MV-4-11 (cell line): ENCODE measurements at regions not wholly inside any gene's neighbourhood (a gene's known extent, or its start where the extent isn't known, plus 50 kb on each side); places are given as distances from the start of the nearest gene placed in this dataset.
A peak's percentile ranks its signal among the peaks of the same experiment; 100 is the strongest.
"Not testable (repeated sequence)": the region's sequence is repeated elsewhere in the genome, so short reads cannot be mapped to it uniquely, and the experiment has no call there.

Source experiments
- DNase-seq: peaks from one replicate; lab custom pipeline; 2025; lab: John Stamatoyannopoulos, UW

DNA sequence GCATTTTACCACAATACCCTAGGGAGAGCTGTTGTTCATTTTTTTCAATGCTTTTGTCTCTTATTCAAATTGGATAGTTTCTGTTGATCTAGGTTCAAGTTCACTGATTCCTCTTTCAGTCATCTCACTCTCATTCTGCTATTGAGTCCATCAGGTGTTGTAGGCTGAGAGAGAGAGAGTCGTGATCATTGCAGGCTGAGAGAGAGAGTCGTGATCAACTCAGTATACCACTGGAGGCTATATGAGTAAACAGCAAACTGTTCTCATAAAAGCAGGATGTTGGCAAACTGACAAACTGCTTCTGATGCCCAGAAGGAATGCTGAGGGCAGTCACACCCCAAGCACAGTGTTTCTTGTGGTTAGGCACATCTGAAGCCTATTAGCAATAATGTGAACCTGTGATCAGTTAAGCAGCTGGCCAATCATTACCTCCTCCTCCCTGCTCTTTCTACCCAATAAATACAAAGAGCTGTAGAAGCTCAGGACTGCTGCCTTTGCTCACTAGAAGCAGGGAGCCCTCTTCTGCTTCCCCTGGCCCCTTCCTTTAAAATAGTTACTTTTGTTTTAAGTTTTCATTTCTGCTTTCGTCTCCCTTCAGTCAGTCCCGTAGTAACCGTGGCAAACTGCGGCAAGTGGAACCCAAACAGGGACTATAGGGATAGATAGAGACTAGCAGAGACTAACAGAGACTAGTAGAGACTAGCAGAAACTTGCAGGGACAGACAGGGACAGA lies 476.1 kb upstream of the ACO1 start:
- DNase-seq: peak; percentile 48

DNA sequence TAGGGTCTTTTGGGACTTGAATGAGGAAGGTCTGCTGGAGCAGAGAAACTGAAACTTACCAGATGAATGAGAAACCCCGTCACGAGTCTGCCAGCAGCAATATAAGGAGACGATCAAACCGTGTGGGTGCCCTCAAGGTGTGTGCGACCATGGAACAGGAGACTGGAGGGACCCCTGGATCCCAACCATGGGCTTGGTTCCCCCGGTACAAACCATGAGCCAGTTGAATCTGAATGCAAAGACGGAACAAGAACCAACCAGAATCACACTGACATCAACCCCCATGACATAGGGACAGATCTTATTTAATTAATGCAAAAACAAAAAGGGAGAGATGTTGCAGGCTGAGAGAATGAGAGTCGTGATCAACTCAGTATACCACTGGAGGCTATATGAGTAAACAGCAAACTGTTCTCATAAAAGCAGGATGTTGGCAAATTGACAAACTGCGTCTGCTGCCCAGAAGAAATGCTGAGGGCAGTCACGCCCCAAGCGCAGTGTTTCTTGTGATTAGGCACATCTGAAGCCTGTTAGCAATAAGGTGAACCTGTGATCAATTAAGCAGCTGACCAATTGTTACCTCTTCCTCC lies 475.5 kb upstream of the ACO1 start:
- DNase-seq: no peak

DNA sequence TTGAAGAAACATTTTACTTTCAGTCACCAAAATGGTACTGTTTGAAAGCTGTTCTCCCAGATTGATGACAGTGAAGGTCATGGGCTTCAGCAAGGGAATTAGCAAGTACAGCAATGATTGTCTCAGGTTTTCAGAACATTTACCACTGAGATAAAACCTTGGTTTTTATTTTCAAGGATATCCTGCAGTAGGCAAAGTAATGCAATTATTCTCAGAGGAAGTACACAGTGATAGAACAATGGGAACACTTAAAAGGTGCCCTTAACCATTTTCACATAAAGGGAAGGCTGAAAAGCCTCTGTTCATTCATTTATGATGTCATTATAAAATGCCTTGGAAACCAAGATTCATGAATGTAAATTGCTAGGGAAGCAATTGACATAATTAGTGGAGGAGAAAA lies 471.8 kb upstream of the ACO1 start:
- DNase-seq: no peak

DNA sequence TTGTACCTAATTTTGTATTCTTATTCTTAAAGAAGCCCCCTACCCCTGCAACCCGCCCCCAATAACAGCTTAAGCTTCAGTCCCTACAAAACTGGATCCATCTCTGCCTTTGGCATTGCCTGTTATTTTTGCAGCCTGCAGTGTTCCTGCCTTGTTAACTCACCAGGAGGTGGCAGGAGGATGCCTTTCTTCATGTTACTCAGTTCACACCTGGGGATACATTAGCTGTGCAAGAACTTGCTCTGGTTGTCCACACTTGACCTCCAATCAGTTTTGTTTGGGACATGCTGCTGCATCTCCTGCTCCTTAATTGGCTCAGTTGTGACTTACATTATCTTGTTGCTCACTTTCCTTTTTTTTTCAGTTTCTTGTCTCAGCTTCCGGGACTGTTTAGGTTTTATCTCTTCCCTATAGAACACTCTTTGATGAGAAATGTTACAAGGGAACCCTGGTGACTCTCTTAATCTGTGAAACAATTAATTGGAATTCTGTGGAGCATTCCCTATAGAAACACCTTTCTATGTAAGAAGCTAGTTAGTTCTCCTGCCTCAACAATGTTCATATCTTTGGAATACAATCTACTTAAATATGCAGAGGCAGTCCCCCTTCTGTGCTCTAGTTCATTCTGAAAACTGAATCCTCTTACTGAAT lies 467.7 kb upstream of the ACO1 start:
- DNase-seq: no peak

DNA sequence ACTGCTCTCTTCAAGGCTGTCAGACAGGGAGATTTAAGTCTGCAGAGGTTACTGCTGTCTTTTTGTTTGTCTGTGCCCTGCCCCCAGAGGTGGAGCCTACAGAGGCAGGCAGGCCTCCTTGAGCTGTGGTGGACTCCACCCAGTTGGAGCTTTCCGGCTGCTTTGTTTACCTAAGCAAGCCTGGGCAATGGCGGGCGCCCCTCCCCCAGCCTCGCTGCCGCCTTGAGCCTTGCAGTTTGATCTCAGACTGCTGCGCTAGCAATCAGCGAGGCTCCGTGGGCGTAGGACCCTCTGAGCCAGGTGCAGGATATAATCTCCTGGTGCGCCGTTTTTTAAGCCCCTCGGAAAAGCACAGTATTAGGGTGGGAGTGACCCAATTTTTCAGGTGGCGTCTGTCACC lies 446.7 kb upstream of the ACO1 start:
- not testable (repeated sequence) for DNase-seq

DNA sequence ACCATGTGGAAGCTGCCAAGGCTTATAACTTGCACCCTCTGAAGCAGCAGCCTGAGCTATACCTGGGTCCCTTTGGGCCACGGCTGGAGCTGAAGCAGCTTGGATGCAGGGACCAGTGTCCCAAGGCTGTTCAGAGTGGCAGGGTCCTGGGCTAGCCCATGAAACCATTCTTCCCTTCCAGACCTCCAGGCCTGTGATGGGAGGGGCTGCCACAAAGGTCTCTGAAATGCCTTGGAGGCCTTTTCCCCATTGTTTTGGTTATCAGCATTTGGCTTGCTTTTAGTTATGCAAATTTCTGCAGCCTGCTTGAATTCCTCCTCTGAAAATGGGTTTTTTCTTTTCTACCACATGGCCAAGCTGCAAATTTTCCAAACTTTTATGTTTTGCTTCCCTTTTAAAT lies 433.7 kb upstream of the ACO1 start:
- no peak for DNase-seq

DNA sequence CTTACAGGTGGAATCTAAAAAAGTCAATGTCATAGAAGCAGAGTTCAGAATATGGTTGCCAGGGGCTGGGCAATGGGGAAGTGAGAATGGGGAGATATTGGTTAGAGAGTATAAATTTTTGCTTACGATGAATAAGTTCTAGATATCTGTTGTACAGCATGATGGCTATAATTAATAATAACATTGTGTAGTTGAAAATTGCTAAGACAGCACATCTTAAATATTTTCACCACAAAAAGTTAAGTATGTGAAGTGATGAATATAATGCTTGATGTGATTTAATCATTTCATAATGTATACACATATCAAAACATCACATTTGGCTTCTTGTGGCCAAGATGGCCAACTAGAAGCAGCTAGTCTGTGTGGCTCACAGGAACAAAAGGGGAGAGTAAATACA lies 425.9 kb upstream of the ACO1 start:
- DNase-seq: no peak

DNA sequence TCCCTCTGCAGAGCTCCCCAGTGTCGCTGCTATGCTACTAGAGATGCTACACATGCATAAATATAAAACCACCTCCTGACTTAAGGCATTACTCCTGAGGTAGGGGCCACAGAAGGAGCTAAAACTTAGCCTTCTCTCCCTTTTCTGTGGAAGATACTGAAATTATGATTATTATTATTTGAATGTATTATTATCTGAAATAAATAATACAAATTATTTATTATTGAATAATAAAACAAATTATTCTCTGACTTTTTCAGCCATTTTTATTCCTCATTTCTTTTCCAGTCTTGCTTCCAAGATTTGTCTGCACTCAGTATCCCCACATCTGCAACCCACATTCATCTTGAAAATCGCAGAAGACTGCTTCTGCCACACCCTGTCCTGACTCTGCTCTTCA lies 414.9 kb upstream of the ACO1 start:
- DNase-seq: no peak

DNA sequence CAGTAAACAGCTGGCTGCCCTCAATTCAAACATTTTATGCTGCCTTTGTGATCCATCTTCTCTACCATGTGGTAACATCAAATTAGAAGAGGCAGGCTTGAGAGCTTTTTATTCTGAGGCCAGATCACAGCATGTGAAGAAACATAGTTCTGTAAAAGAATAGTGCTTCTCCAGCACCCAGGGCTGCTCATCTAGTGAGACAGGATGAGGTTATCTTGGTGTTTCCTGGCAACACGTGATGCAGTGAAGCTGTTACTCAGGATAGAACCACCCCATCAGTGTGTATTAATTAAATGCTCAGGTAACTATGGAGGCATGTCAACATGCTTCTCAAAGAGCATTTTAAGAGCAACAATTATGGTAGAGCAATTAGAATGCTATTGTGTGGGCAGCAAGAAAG lies 400.5 kb upstream of the ACO1 start:
- no peak for DNase-seq

DNA sequence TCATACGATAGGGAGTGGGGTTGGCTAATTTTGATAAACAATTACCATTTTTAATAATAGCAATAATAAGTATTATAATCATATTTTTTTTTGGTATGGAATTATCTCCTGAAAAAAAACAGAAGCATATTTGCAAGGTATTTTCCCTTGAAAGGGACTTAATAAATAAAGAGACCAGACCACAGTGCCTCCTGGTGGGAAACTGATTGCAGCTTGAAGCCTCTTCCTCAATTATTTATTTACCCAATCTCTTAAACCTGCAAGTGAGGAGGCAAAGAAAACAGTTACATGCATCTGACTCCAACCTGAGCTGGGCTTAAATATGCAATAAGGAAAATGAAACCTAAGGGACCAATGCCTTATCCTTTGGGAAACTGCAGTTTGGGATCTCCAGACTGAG lies 388.1 kb upstream of the ACO1 start:
- no peak for DNase-seq

DNA sequence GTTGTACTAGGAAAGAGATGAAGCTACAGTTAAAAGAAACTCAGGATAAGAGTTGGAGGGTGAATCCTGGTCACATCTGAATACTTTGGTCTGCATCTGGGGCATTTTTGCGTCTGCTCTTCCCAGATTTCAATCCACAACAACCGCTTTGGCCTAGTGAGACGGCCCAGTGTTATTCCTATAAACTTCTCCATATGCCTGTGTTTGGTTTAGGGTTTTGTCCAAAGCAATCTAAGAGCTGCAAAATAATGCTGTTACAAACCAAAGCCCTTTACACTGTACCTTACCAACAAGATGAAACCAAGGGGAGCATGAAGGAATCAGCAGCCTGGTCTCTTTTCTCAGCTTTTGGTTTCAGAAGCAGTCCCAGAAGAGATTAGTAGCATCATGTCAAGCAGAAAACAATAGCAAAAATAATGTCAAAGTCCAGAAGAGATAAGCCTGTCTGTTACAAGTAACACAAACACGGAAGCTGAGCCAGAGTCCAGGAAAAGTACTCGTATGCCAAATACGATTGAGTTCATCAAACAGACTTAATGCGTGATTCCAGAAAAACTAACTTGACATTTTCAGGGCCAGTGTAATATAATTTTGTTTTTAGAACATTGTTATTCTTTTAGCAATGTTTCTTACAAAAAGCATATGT lies 379.9 kb upstream of the ACO1 start:
- no peak for DNase-seq

DNA sequence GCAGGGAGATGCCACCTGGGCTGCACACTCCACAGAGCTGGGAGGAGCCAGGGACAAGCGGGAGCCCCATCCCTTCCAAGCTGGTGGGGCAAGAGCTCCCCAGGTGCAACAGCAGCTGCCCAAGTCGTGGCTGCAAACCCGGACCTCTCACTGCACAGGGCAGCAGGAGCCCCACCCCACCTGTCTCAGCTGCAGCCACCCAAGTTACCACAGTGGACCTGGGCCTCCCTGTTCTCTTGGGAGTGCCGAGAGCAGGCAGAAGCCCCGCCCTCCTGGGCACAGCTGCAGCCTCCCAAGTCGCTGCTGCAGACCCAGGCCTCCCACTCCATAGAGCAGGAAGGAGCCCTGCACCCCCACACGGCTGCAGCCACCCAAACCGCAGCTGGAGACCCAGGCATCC lies 374.1 kb upstream of the ACO1 start:
- no peak for DNase-seq

DNA sequence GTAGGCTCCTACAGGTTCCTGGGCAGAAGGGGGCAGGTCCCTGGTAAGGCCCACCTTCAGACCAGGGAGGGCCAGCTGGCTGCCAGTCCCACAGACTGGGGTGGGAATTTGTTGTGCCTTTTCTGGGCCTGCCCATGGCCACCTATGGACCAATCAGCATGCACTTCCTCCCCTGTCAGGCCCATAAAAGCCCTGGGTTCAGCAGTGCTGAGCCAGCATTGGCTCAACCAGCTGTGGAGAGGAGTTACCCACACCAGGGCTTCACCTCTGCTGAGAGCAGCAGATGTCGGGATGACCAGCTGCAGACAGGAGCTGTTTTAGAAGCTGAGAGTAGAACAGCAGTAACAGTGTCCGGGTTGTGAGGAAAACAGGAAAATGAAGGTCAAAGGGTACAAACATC lies 373.4 kb upstream of the ACO1 start:
- DNase-seq: no peak

DNA sequence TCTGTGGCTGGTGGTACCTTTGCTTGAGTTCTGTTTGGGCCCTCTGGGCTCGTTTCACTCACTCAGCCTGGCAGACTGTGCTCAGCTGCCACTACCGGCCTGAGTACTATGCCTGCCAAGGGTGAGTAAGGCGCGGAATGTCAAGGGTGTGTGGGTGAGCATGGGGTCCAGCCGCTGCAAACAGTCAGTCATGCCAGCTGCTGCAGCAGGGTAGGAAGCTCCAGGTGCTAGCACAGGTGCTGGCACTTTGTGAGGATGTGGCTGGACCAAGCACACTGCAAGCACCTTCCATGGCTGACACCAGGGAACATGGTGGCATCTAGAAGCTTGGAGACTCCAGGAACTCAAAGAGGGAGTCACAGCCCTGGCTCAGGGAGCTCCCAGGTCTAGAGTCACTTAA lies 368.6 kb upstream of the ACO1 start:
- DNase-seq: no peak

DNA sequence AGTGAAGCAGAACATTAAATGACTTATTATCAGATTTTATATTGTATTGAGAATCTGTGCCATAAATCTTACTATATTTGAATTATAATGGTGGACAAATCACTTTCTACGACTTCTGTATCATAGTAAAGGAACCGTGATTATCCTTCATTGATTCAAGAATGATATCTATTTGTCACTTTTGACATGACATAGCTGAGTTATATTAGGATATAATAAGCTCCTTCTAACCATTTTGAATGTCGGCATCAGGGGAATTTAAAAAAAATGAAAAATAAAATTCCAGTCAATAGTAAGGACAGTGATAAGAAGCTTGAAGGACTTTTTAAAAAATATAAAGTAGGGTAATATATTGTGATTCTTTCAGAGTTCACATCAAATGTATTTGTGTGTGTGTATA lies 338.9 kb upstream of the ACO1 start:
- DNase-seq: no peak

DNA sequence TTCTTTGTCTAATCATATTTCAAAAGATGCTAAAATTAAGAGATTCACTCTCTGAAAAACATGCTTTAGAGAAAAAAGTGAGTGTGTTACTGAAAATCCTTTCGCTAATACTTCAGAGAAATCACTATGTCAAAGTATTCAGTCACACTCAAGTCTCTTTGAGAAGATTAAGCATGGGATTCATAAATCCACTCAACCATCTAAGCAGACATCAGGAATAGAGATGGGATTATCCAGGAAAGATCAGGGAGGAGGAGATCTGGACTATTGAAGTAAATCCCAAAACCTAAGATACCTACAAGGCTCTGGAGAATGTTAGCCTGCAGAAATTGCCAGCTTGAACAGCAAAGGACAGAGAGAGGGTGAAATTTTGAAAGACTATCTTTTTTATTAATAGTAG lies 317.2 kb upstream of the ACO1 start:
- no peak for DNase-seq

DNA sequence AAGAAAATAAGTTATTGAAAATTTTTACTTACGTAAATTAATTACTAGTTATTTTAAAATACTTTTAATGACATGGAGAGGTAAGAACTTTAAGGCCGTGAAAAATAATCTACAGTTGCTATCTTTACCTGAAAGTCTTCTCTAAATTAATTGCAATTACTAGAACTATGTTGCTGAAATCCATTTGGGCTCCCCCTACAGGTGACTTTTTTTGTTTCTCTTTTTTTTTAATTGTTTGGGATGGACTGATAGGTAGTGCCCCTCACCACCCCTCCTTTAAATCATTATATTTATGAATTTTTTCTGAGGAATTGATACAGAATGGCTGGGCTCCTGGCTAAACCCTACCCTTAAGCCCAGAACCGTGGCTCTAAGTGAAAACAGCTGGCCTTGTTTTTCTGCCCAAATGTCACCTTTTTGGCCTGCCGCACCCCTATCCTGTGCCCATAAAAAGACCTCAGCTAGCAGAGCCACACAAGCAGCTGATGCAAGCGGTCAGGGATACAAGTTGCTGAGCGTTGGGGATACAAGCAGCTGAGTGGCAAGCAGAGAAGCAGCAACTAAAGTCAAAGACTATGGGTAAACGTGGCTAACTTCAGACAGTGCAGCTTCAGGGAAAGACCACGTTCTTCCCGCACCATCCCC lies 315.2 kb upstream of the ACO1 start:
- DNase-seq: no peak

DNA sequence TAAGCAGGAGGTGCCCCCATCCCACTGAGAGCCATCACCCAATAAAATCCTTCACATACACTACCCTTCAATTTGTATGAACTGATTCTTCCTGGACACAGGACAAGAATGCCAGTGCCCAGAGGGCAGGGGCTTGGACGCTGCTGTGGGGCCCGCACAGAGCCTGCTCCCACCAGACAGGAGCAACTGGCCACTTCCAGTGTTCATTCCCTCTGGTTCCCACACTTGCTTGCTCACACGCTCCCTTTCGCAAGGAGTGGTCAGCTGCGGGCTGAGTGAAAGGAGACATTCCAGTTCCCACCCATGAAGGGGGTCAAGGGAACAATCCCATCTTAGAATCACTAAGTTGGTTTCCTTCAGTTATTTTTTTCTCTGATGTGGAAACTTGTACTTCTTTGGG lies 314.5 kb upstream of the ACO1 start:
- no peak for DNase-seq

DNA sequence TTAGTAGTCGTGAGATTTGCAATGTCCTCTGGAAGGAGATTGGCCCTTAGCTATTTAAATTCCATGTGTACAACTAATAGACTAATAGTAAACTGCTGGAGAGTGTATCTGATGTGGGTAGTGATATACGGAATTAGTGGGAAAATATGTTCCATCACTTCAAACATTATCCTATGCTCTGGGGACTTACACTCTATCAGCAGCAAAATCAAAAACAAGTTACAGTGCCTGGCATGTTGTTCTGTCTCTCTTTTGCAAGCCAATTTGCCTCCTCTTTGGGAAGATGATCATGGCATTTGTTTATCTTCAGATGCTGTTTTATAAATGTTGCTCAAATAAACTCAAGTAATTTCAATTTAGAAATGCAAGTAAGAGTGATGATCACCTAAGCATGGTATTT lies 311.9 kb upstream of the ACO1 start:
- DNase-seq: no peak

DNA sequence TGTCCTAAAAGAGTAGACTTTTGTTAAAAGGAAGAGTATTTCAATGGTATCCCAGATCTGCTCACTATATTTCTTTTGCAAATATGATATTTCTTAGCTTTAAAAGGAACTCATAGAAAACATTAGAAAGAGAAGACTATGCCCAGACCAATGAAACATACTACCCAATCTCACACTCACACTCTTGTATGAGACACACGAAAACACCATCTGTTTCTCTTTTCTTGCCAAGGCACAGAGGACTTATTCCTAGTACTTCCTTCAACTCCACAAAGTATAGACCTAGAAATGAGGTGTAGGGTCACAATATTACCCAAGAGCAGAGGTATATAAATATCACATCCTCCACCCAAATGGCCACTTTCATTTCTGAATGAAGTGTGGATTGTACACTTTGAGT lies 292.4 kb upstream of the ACO1 start:
- DNase-seq: no peak

DNA sequence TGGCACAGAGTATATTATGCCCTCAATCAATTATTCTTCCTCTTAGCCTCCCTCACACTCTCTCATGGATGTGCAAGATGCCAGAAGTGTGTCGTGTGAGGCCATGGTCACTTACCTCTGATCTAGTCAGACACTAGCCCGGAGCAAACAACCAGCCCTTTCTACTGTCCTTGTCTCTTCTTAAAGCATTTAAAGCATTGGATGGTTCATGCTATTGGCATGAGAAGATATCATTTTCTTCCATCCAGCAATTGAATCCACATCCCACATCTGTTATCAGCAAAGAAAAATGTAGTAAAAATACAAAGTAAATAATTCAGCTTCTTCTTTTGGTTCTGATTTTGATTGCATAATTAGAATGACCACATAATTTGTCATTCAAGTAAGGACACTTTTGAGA lies 267.2 kb upstream of the ACO1 start:
- DNase-seq: no peak

DNA sequence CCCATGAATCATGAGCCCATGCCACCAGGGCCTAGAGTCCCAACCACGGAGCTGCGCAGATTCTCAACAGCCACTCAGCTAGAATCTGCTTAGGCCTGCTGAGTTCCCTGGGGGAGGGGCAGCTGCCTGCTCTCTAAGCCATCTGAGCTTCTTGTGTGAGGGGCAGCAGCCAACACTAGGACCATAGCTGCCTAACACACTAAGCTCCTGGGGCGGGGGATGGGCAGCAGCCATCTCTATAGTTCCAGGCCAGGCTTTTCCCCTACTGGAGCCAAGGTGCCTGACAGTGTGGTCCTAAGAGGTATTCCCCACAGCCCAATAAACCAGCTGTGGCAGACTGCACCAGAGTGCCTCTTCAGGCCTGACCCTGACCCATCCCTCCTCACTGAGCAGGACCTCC lies 255.9 kb upstream of the ACO1 start:
- DNase-seq: no peak

DNA sequence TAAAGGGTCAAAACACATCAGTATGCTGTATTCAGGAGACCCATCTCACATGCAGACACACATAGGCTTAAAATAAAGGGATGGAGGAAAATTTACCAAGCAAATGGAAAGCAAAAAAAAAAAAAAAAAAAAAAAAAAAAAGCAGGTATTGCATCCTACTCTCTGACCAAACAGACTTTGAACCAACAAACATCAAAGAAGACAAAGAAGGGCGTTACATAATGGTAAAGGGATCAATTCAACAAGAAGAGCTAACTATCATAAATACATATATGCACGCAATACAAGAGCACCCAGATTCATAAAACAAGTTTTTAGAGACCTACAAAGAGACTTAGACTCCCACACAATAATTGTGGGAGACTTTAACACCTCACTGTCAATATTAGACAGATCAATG lies 253.7 kb upstream of the ACO1 start:
- not testable (repeated sequence) for DNase-seq
